GM23338 (cell line): ENCODE measurements at regions not wholly inside any gene's neighbourhood (a gene's known extent, or its start where the extent isn't known, plus 50 kb on each side); places are given as distances from the start of the nearest gene placed in this dataset.

Source experiments
- ATAC-seq: fragments of 200-7000 bp; cut with Tn5 transposase; 3 replicates; pipeline ENCODE4 v1.9.1; 2020
- DNase-seq: peaks from one replicate; pipeline ENCODE4 v3.0.0-alpha.2; 2015; ENCODE audit warnings: low spot score
- H2AFZ ChIP-seq: fragments of 200-600 bp; sonication (generic); 2 replicates; pipeline ENCODE4 v1.8.0; 2016; ENCODE audit warnings: antibody characterized with exemption, mild to moderate bottlenecking, moderate library complexity
- H3F3A ChIP-seq: fragments of 200-600 bp; sonication (generic); replicated peaks from 2 replicates; pipeline ENCODE4 v1.8.0; 2017; ENCODE audit warnings: antibody characterized with exemption, mixed run types, low read depth
- H3K27ac ChIP-seq: fragments of 200-600 bp; sonication (generic); 2 replicates; pipeline ENCODE4 v1.6.1; 2016; ENCODE audit warnings: low read depth
- H3K27me3 ChIP-seq: fragments of 200-600 bp; sonication (generic); 2 replicates; pipeline ENCODE4 v1.8.0; 2016; ENCODE audit warnings: mild to moderate bottlenecking, mixed run types, moderate library complexity; ENCODE audit not compliant: insufficient read depth
- H3K36me3 ChIP-seq: fragments of 200-600 bp; sonication (generic); 2 replicates; pipeline ENCODE4 v1.8.0; 2016; ENCODE audit warnings: mild to moderate bottlenecking; ENCODE audit not compliant: insufficient read depth
- H3K4me1 ChIP-seq: fragments of 200-600 bp; sonication (generic); 2 replicates; pipeline ENCODE4 v1.8.0; 2016; ENCODE audit warnings: mild to moderate bottlenecking, moderate library complexity; ENCODE audit not compliant: insufficient read depth
- H3K4me2 ChIP-seq: fragments of 200-600 bp; sonication (generic); 2 replicates; pipeline ENCODE4 v1.7.1; 2017; ENCODE audit warnings: mixed run types
- H3K4me3 ChIP-seq: fragments of 200-600 bp; sonication (generic); 2 replicates; pipeline ENCODE4 v1.6.1; 2016; ENCODE audit warnings: mixed run types
- H3K79me2 ChIP-seq: fragments of 200-600 bp; sonication (generic); replicated peaks from 2 replicates; pipeline ENCODE4 v1.8.0; 2017; ENCODE audit warnings: mild to moderate bottlenecking; ENCODE audit not compliant: insufficient read depth
- H3K9me2 ChIP-seq: fragments of 200-600 bp; sonication (generic); 2 replicates; pipeline ENCODE4 v1.8.0; 2017; ENCODE audit not compliant: insufficient read depth
- H4K20me1 ChIP-seq: fragments of 200-600 bp; sonication (generic); replicated peaks from 2 replicates; pipeline ENCODE4 v1.8.0; 2017; ENCODE audit warnings: mild to moderate bottlenecking; ENCODE audit not compliant: insufficient read depth
- H3K27ac Mint-ChIP-seq: 2 replicates; pipeline ENCODE4 v1.8.0; 2020; ENCODE audit warnings: inconsistent platforms, mild to moderate bottlenecking, moderate library complexity, mixed read lengths
- H3K27me3 Mint-ChIP-seq: 3 replicates; pipeline ENCODE4 v1.8.0; 2022; ENCODE audit warnings: low read depth, mild to moderate bottlenecking, moderate library complexity, mixed read lengths, inconsistent platforms; ENCODE audit not compliant: insufficient read depth, poor library complexity
- H3K36me3 Mint-ChIP-seq: 3 replicates; pipeline ENCODE4 v1.8.0; 2021; ENCODE audit warnings: low read depth, mild to moderate bottlenecking, inconsistent platforms, moderate library complexity, mixed read lengths
- H3K4me1 Mint-ChIP-seq: 3 replicates; pipeline ENCODE4 v1.8.0; 2020; ENCODE audit warnings: mild to moderate bottlenecking, inconsistent platforms, mixed read lengths
- H3K4me3 Mint-ChIP-seq: 3 replicates; pipeline ENCODE4 v1.8.0; 2021; ENCODE audit warnings: moderate library complexity, mild to moderate bottlenecking, inconsistent platforms, mixed read lengths
- H3K9me3 Mint-ChIP-seq: 3 replicates; pipeline ENCODE4 v1.8.0; 2020; ENCODE audit warnings: moderate library complexity, mild to moderate bottlenecking, inconsistent platforms, mixed read lengths
- CREB1 ChIP-seq: fragments of 250-450 bp; sonication (Bioruptor Pico); IDR thresholded peaks from 2 replicates; pipeline ENCODE4 v1.5.0; 2020; ENCODE audit warnings: low read depth, mild to moderate bottlenecking, moderate library complexity
- EZH2 ChIP-seq: fragments of 200-600 bp; sonication (generic); IDR thresholded peaks from one replicate; pipeline ENCODE4 v1.8.0; 2017; ENCODE audit warnings: antibody characterized with exemption, mild to moderate bottlenecking, low read depth; ENCODE audit not compliant: unreplicated experiment
- EZH2phosphoT487 ChIP-seq: fragments of 200-600 bp; sonication (generic); IDR thresholded peaks from one replicate; pipeline ENCODE4 v1.8.1; 2018; ENCODE audit warnings: antibody characterized with exemption; ENCODE audit not compliant: unreplicated experiment
- POLR2AphosphoS5 ChIP-seq: IDR thresholded peaks from 2 replicates; pipeline ENCODE4 v1.6.1; 2016; ENCODE audit warnings: antibody characterized with exemption, low read depth
- STAT1 ChIP-seq: IDR thresholded peaks from one replicate; pipeline ENCODE4 v1.6.1; 2016; ENCODE audit warnings: antibody characterized with exemption; ENCODE audit not compliant: unreplicated experiment
- ZNF331 ChIP-seq: fragments of 250-450 bp; sonication (Bioruptor Pico); IDR thresholded peaks from 2 replicates; pipeline ENCODE4 v1.5.0; 2020; ENCODE audit warnings: low read depth, mild to moderate bottlenecking, moderate library complexity
- TF ChIP-seq, protein P1 (sequence below): fragments of 250-450 bp; sonication (Bioruptor Pico); IDR thresholded peaks from 2 replicates; pipeline ENCODE4 v1.5.0; 2020; ENCODE audit warnings: mild to moderate bottlenecking, moderate library complexity
- TF ChIP-seq, protein P2 (sequence below): IDR thresholded peaks from one replicate; pipeline ENCODE4 v1.6.1; 2018; ENCODE audit warnings: antibody characterized with exemption; ENCODE audit not compliant: unreplicated experiment
- TF ChIP-seq, protein P3 (sequence below): IDR thresholded peaks from 2 replicates; pipeline ENCODE4 v1.6.1; 2016; ENCODE audit warnings: antibody characterized with exemption

DNA sequence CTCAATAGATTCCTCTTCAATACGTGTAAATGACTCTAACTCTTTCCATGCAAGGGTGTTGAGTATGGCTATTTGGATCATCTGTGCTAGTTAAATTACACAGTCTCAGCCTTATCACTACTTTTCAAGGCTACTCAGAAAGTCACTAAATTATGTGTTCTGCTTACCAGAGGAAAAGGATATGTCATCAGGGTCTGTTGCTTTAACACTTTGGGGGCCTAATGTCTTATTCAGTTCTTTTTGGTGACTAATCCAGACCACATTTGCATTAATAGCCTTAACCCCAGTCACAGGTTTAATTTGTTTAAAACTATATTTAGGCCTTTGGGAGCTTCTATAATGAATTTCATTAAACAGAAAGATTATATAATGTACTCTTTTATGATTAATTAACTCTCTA, 649.3 kb downstream of the RPS29 start:
- H3K4me3 ChIP-seq = no peak overlapping the region
- Mint-ChIP-seq H3K27me3 (no peaks in the 10 kb centered on the region), H3K4me3 (no peak overlapping the region), H3K36me3 (no peaks in the 10 kb centered on the region), H3K9me3 (no peaks in the 10 kb centered on the region), H3K27ac (no peak overlapping the region), H3K4me1 (no peaks in the 10 kb centered on the region)
- no peak overlapping the region for H2AFZ ChIP-seq
- TF ChIP-seq EZH2phosphoT487 = no peak
- no peak for TF ChIP-seq ZNF331 (CRISPR knock-in tag)
- no peak for TF ChIP-seq CREB1
- TF ChIP-seq, protein P1, sequence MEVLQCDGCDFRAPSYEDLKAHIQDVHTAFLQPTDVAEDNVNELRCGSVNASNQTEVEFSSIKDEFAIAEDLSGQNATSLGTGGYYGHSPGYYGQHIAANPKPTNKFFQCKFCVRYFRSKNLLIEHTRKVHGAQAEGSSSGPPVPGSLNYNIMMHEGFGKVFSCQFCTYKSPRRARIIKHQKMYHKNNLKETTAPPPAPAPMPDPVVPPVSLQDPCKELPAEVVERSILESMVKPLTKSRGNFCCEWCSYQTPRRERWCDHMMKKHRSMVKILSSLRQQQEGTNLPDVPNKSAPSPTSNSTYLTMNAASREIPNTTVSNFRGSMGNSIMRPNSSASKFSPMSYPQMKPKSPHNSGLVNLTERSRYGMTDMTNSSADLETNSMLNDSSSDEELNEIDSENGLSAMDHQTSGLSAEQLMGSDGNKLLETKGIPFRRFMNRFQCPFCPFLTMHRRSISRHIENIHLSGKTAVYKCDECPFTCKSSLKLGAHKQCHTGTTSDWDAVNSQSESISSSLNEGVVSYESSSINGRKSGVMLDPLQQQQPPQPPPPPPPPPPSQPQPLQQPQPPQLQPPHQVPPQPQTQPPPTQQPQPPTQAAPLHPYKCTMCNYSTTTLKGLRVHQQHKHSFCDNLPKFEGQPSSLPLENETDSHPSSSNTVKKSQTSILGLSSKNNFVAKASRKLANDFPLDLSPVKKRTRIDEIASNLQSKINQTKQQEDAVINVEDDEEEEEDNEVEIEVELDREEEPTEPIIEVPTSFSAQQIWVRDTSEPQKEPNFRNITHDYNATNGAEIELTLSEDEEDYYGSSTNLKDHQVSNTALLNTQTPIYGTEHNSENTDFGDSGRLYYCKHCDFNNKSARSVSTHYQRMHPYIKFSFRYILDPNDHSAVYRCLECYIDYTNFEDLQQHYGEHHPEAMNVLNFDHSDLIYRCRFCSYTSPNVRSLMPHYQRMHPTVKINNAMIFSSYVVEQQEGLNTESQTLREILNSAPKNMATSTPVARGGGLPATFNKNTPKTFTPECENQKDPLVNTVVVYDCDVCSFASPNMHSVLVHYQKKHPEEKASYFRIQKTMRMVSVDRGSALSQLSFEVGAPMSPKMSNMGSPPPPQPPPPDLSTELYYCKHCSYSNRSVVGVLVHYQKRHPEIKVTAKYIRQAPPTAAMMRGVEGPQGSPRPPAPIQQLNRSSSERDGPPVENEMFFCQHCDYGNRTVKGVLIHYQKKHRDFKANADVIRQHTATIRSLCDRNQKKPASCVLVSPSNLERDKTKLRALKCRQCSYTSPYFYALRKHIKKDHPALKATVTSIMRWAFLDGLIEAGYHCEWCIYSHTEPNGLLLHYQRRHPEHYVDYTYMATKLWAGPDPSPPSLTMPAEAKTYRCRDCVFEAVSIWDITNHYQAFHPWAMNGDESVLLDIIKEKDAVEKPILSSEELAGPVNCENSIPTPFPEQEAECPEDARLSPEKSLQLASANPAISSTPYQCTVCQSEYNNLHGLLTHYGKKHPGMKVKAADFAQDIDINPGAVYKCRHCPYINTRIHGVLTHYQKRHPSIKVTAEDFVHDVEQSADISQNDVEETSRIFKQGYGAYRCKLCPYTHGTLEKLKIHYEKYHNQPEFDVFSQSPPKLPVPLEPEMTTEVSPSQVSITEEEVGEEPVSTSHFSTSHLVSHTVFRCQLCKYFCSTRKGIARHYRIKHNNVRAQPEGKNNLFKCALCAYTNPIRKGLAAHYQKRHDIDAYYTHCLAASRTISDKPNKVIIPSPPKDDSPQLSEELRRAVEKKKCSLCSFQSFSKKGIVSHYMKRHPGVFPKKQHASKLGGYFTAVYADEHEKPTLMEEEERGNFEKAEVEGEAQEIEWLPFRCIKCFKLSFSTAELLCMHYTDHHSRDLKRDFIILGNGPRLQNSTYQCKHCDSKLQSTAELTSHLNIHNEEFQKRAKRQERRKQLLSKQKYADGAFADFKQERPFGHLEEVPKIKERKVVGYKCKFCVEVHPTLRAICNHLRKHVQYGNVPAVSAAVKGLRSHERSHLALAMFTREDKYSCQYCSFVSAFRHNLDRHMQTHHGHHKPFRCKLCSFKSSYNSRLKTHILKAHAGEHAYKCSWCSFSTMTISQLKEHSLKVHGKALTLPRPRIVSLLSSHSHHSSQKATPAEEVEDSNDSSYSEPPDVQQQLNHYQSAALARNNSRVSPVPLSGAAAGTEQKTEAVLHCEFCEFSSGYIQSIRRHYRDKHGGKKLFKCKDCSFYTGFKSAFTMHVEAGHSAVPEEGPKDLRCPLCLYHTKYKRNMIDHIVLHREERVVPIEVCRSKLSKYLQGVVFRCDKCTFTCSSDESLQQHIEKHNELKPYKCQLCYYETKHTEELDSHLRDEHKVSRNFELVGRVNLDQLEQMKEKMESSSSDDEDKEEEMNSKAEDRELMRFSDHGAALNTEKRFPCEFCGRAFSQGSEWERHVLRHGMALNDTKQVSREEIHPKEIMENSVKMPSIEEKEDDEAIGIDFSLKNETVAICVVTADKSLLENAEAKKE = no peak
- no peak for TF ChIP-seq EZH2
- TF ChIP-seq, protein P2, sequence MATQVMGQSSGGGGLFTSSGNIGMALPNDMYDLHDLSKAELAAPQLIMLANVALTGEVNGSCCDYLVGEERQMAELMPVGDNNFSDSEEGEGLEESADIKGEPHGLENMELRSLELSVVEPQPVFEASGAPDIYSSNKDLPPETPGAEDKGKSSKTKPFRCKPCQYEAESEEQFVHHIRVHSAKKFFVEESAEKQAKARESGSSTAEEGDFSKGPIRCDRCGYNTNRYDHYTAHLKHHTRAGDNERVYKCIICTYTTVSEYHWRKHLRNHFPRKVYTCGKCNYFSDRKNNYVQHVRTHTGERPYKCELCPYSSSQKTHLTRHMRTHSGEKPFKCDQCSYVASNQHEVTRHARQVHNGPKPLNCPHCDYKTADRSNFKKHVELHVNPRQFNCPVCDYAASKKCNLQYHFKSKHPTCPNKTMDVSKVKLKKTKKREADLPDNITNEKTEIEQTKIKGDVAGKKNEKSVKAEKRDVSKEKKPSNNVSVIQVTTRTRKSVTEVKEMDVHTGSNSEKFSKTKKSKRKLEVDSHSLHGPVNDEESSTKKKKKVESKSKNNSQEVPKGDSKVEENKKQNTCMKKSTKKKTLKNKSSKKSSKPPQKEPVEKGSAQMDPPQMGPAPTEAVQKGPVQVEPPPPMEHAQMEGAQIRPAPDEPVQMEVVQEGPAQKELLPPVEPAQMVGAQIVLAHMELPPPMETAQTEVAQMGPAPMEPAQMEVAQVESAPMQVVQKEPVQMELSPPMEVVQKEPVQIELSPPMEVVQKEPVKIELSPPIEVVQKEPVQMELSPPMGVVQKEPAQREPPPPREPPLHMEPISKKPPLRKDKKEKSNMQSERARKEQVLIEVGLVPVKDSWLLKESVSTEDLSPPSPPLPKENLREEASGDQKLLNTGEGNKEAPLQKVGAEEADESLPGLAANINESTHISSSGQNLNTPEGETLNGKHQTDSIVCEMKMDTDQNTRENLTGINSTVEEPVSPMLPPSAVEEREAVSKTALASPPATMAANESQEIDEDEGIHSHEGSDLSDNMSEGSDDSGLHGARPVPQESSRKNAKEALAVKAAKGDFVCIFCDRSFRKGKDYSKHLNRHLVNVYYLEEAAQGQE = no peak
- no peak for TF ChIP-seq STAT1
- no peak for TF ChIP-seq POLR2AphosphoS5
- TF ChIP-seq, protein P3, sequence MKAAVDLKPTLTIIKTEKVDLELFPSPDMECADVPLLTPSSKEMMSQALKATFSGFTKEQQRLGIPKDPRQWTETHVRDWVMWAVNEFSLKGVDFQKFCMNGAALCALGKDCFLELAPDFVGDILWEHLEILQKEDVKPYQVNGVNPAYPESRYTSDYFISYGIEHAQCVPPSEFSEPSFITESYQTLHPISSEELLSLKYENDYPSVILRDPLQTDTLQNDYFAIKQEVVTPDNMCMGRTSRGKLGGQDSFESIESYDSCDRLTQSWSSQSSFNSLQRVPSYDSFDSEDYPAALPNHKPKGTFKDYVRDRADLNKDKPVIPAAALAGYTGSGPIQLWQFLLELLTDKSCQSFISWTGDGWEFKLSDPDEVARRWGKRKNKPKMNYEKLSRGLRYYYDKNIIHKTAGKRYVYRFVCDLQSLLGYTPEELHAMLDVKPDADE = no peak
- ATAC-seq (no peak), DNase-seq (no peak)
- no peaks in the 10 kb centered on the region for H3K79me2 ChIP-seq
- H3K27ac ChIP-seq = no peak overlapping the region
- no peaks in the 10 kb centered on the region for H3F3A ChIP-seq
- no peak overlapping the region for H3K4me2 ChIP-seq
- 0 out of 2 replicates have a peak, but pooled peaks cover 3% of the 10 kb centered on the region for H3K9me2 ChIP-seq
- no peaks in the 10 kb centered on the region for H3K27me3 ChIP-seq
- H4K20me1 ChIP-seq = no peaks in the 10 kb centered on the region
- H3K36me3 ChIP-seq = no peaks in the 10 kb centered on the region
- no peaks in the 10 kb centered on the region for H3K4me1 ChIP-seq
